ENCODE measurements at regions not wholly inside any gene's neighbourhood (a gene's known extent, or its start where the extent isn't known, plus 50 kb on each side); places are given as distances from the start of the nearest gene placed in this dataset.
"Not testable (repeated sequence)": the region's sequence is repeated elsewhere in the genome, so short reads cannot be mapped to it uniquely, and the experiment has no call there.

- H3K36me3 ChIP-seq; H3K4me1 ChIP-seq; DNase-seq; H3K4me3 ChIP-seq (ENCODE audit: low read depth, low read length); H3K27me3 ChIP-seq; H3K9me3 ChIP-seq: not testable (repeated sequence)
Observed at GRCh38 chr18:5830902-5831301, 64.4 kb downstream of the TMEM200C start.

GRCh38 chr18:5828913-5829312 lies 66.4 kb downstream of the TMEM200C start:
- Histone ChIP-seq H3K36me3 (no peaks in the 10 kb centered on the region), H3K4me1 (no peaks in the 10 kb centered on the region), H3K27me3 (no peaks in the 10 kb centered on the region), H3K4me3 (ENCODE audit: low read depth, low read length) (no peak overlapping the region), H3K9me3 (no peaks in the 10 kb centered on the region)
- no peak for DNase-seq
- no peak for TF ChIP-seq CTCF (IDR thresholded peaks at IDR 0.05; ENCODE audit: low read depth, low read length)

GRCh38 chr18:5825663-5826062 lies 69.7 kb downstream of the TMEM200C start:
- H3K27me3 ChIP-seq: no peaks in the 10 kb centered on the region
- H3K4me3 ChIP-seq (ENCODE audit: low read depth, low read length): no peak overlapping the region
- H3K9me3 ChIP-seq: no peaks in the 10 kb centered on the region
- DNase-seq: no peak
- no peak for TF ChIP-seq CTCF (IDR thresholded peaks at IDR 0.05; ENCODE audit: low read depth, low read length)
- no peaks in the 10 kb centered on the region for H3K4me1 ChIP-seq
- no peaks in the 10 kb centered on the region for H3K36me3 ChIP-seq

- Histone ChIP-seq H3K36me3 (no peaks in the 10 kb centered on the region), H3K4me1 (no peaks in the 10 kb centered on the region), H3K4me3 (ENCODE audit: low read depth, low read length) (no peak overlapping the region), H3K9me3 (no peaks in the 10 kb centered on the region), H3K27me3 (no peaks in the 10 kb centered on the region)
- no peak for DNase-seq
- no peak for TF ChIP-seq CTCF (IDR thresholded peaks at IDR 0.05; ENCODE audit: low read depth, low read length)
Observed at GRCh38 chr18:5824370-5824984, 70.8 kb downstream of the TMEM200C start.

GRCh38 chr18:5817816-5818215 lies 77.5 kb downstream of the TMEM200C start:
- H3K27me3 ChIP-seq: no peaks in the 10 kb centered on the region
- H3K36me3 ChIP-seq: no peaks in the 10 kb centered on the region
- H3K4me3 ChIP-seq (ENCODE audit: low read depth, low read length): no peak overlapping the region
- no peak for DNase-seq
- H3K4me1 ChIP-seq: no peaks in the 10 kb centered on the region
- no peak for TF ChIP-seq CTCF (IDR thresholded peaks at IDR 0.05; ENCODE audit: low read depth, low read length)
- no peaks in the 10 kb centered on the region for H3K9me3 ChIP-seq

GRCh38 chr18:5806860-5807259 lies 88.5 kb downstream of the TMEM200C start:
- Histone ChIP-seq H3K36me3 (no peaks in the 10 kb centered on the region), H3K27me3 (no peaks in the 10 kb centered on the region), H3K9me3 (no peaks in the 10 kb centered on the region), H3K4me1 (no peaks in the 10 kb centered on the region), H3K4me3 (ENCODE audit: low read depth, low read length) (no peak overlapping the region)
- no peak for DNase-seq
- TF ChIP-seq CTCF (IDR thresholded peaks at IDR 0.05; ENCODE audit: low read depth, low read length): no peak

GRCh38 chr18:5787936-5788335 lies 107.4 kb downstream of the TMEM200C start:
- DNase-seq: no peak
- Histone ChIP-seq H3K4me3 (ENCODE audit: low read depth, low read length) (no peak overlapping the region), H3K9me3 (no peaks in the 10 kb centered on the region), H3K27me3 (no peaks in the 10 kb centered on the region), H3K4me1 (no peaks in the 10 kb centered on the region), H3K36me3 (no peaks in the 10 kb centered on the region)
- no peak for TF ChIP-seq CTCF (IDR thresholded peaks at IDR 0.05; ENCODE audit: low read depth, low read length)

Data from BE2C (cell line).